ENCODE measurements at regions not wholly inside any gene's neighbourhood (a gene's known extent, or its start where the extent isn't known, plus 50 kb on each side); places are given as distances from the start of the nearest gene placed in this dataset.

GRCh38 chr6:82705579-82705978 is 342.0 kb downstream of the TPBG start:
- in situ Hi-C loops (cut with HindIII; ENCODE audit: low pct_unique_long_range_greater_than_20kb, low sequenced_read_pairs) = no loop called here
- Histone ChIP-seq H3K4me1 (ENCODE audit: control insufficient read depth, insufficient read depth, low read length) (no peaks in the 10 kb centered on the region), H3K36me3 (ENCODE audit: control insufficient read depth, insufficient read depth, low read length) (no peaks in the 10 kb centered on the region), H3K27me3 (ENCODE audit: control insufficient read depth, insufficient read depth, low read length) (no peaks in the 10 kb centered on the region), H3K4me3 (ENCODE audit: low read depth in 2 of 2, low read length in 2 of 2) (no peak overlapping the region), H3K9me3 (ENCODE audit: control insufficient read depth, insufficient read depth, low read depth, low read length) (no peaks in the 10 kb centered on the region), H3K27ac (ENCODE audit: low read length) (no peak overlapping the region)
- ATAC-seq (no peak), DNase-seq (ENCODE audit: low read depth, low spot score) (no peak)
- ChIA-PET CTCF (no interaction called here), POLR2A (no interaction called here)
- TF ChIP-seq TCF7L2 (IDR thresholded peaks at IDR 0.05; ENCODE audit: low read depth, low read length) (no peak), CTCF (IDR thresholded peaks at IDR 0.05) (no peak)
- TF ChIP-seq, protein P1, sequence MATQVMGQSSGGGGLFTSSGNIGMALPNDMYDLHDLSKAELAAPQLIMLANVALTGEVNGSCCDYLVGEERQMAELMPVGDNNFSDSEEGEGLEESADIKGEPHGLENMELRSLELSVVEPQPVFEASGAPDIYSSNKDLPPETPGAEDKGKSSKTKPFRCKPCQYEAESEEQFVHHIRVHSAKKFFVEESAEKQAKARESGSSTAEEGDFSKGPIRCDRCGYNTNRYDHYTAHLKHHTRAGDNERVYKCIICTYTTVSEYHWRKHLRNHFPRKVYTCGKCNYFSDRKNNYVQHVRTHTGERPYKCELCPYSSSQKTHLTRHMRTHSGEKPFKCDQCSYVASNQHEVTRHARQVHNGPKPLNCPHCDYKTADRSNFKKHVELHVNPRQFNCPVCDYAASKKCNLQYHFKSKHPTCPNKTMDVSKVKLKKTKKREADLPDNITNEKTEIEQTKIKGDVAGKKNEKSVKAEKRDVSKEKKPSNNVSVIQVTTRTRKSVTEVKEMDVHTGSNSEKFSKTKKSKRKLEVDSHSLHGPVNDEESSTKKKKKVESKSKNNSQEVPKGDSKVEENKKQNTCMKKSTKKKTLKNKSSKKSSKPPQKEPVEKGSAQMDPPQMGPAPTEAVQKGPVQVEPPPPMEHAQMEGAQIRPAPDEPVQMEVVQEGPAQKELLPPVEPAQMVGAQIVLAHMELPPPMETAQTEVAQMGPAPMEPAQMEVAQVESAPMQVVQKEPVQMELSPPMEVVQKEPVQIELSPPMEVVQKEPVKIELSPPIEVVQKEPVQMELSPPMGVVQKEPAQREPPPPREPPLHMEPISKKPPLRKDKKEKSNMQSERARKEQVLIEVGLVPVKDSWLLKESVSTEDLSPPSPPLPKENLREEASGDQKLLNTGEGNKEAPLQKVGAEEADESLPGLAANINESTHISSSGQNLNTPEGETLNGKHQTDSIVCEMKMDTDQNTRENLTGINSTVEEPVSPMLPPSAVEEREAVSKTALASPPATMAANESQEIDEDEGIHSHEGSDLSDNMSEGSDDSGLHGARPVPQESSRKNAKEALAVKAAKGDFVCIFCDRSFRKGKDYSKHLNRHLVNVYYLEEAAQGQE (IDR thresholded peaks at IDR 0.05; ENCODE audit: insufficient read depth in 1 of 2, low read depth in 2 of 2, low read length in 1 of 2) = no peak
- no TSS peak for BruUV-seq (replicated peaks)
- intact Hi-C loops (cut with micrococcal nuclease; ENCODE audit: unreplicated experiment) = no loop called here

GRCh38 chr6:82711105-82711827 is 347.6 kb downstream of the TPBG start:
- no peaks in the 10 kb centered on the region for H3K36me3 ChIP-seq (ENCODE audit: control insufficient read depth, insufficient read depth, low read length)
- BruUV-seq (replicated peaks) = no TSS peak
- DNase-seq (ENCODE audit: low read depth, low spot score) (no peak), ATAC-seq (no peak)
- intact Hi-C loops (cut with micrococcal nuclease; ENCODE audit: unreplicated experiment) (no loop called here), in situ Hi-C loops (cut with HindIII; ENCODE audit: low pct_unique_long_range_greater_than_20kb, low sequenced_read_pairs) (no loop called here)
- H3K27me3 ChIP-seq (ENCODE audit: control insufficient read depth, insufficient read depth, low read length) = no peaks in the 10 kb centered on the region
- POLR2A ChIA-PET = no interaction called here
- H3K4me1 ChIP-seq (ENCODE audit: control insufficient read depth, insufficient read depth, low read length) = no peaks in the 10 kb centered on the region
- CTCF ChIA-PET = no interaction called here
- H3K27ac ChIP-seq (ENCODE audit: low read length) = no peak overlapping the region
- TF ChIP-seq CTCF (IDR thresholded peaks at IDR 0.05) (no peak), TCF7L2 (IDR thresholded peaks at IDR 0.05; ENCODE audit: low read depth, low read length) (no peak), SIN3A (IDR thresholded peaks at IDR 0.05; ENCODE audit: borderline replicate concordance, insufficient read depth, low read depth, low read length) (no peak), POLR2AphosphoS5 (IDR thresholded peaks at IDR 0.05; ENCODE audit: low read depth, low read length) (no peak)
- TF ChIP-seq, protein P1 (IDR thresholded peaks at IDR 0.05; ENCODE audit: insufficient read depth in 1 of 2, low read depth in 2 of 2, low read length in 1 of 2) = no peak
- no peaks in the 10 kb centered on the region for H3K9me3 ChIP-seq (ENCODE audit: control insufficient read depth, insufficient read depth, low read depth, low read length)
- no peak overlapping the region for H3K4me3 ChIP-seq (ENCODE audit: low read depth in 2 of 2, low read length in 2 of 2)
